IMR-90 (cell line): ENCODE measurements at regions not wholly inside any gene's neighbourhood (a gene's known extent, or its start where the extent isn't known, plus 50 kb on each side); places are given as distances from the start of the nearest gene placed in this dataset.

ENCODE experiments used
- ATAC-seq: fragments of 200-7000 bp; cut with Tn5 transposase; 2 replicates; pipeline ENCODE4 v1.9.1; 2020; ENCODE audit warnings: low read depth, mild to moderate bottlenecking, moderate library complexity
- BruUV-seq: library from RNA; stranded (reverse); fragments of 400-500 nt; replicated peaks from 2 replicates; lab custom pipeline; 2021; lab: Mats Ljungman, UMichigan
- CTCF ChIA-PET: fragments of 300-600 bp; formaldehyde crosslinking; extraction: SDS; loops from one replicate; lab custom pipeline; 2021; ENCODE audit warnings: antibody characterized with exemption; lab: Yijun Ruan, JAX
- POLR2A ChIA-PET: fragments of 300-600 bp; sonication (Branson Sonifier 250); formaldehyde crosslinking; loops from one replicate; lab custom pipeline; 2022; ENCODE audit warnings: antibody characterized with exemption; ENCODE audit not compliant: unreplicated experiment; lab: Charles Lee
- DNase-seq: peaks from one replicate; pipeline ENCODE4 v3.0.0; 2013
- H2AFZ ChIP-seq: replicated peaks from 2 replicates; pipeline ENCODE3; 2013; ENCODE audit warnings: low read length, mild to moderate bottlenecking; ENCODE audit not compliant: poor library complexity
- H2AK5ac ChIP-seq: 2 replicates; pipeline ENCODE4 v1.6.1; 2013; ENCODE audit warnings: low read depth, low read length, inconsistent platforms
- H2AK9ac ChIP-seq: replicated peaks from 2 replicates; pipeline ENCODE3; 2013; ENCODE audit warnings: mild to moderate bottlenecking, low read depth, low read length, moderate library complexity; ENCODE audit not compliant: poor library complexity
- H2BK120ac ChIP-seq: 2 replicates; pipeline ENCODE4 v1.6.1; 2013; ENCODE audit warnings: low read depth, low read length, inconsistent platforms
- H2BK15ac ChIP-seq: 3 replicates; pipeline ENCODE4 v1.6.1; 2013; ENCODE audit warnings: low read depth, low read length, inconsistent platforms
- H2BK20ac ChIP-seq: 2 replicates; pipeline ENCODE4 v1.6.1; 2013; ENCODE audit warnings: low read depth, mild to moderate bottlenecking, inconsistent platforms, low read length, moderate library complexity
- H2BK5ac ChIP-seq: 2 replicates; pipeline ENCODE4 v1.6.1; 2013; ENCODE audit warnings: mild to moderate bottlenecking, low read depth, low read length, inconsistent platforms; ENCODE audit not compliant: poor library complexity, severe bottlenecking
- H3K14ac ChIP-seq: replicated peaks from 2 replicates; pipeline ENCODE4 v1.6.1; 2013; ENCODE audit warnings: low read depth, low read length, inconsistent platforms
- H3K18ac ChIP-seq: 2 replicates; pipeline ENCODE4 v1.6.1; 2013; ENCODE audit warnings: low read depth, low read length, control low read depth
- H3K23ac ChIP-seq: 2 replicates; pipeline ENCODE4 v1.6.1; 2013; ENCODE audit warnings: low read depth, low read length, inconsistent platforms
- H3K27ac ChIP-seq: 2 replicates; pipeline ENCODE4 v1.5.1; 2013; ENCODE audit warnings: mild to moderate bottlenecking, control low read depth, low read length; ENCODE audit not compliant: insufficient read depth
- H3K27me3 ChIP-seq: 2 replicates; pipeline ENCODE4 v1.6.1; 2013; ENCODE audit warnings: low read length; ENCODE audit not compliant: control insufficient read depth, insufficient read depth
- H3K36me3 ChIP-seq: 2 replicates; pipeline ENCODE4 v1.6.1; 2013; ENCODE audit warnings: low read length, mixed read lengths; ENCODE audit not compliant: control insufficient read depth, insufficient read depth
- H3K4ac ChIP-seq: 2 replicates; pipeline ENCODE4 v1.6.1; 2013; ENCODE audit warnings: low read depth, low read length, inconsistent platforms
- H3K4me1 ChIP-seq: 2 replicates; pipeline ENCODE4 v1.6.1; 2013; ENCODE audit warnings: low read length, mixed read lengths; ENCODE audit not compliant: control insufficient read depth, insufficient read depth
- H3K4me2 ChIP-seq: 2 replicates; pipeline ENCODE4 v1.6.1; 2013; ENCODE audit warnings: low read depth, mild to moderate bottlenecking, control low read depth, low read length, moderate library complexity
- H3K4me3 ChIP-seq: 2 replicates; pipeline ENCODE4 v1.5.1; 2013; ENCODE audit warnings: low read depth, mild to moderate bottlenecking, control low read depth, low read length, moderate library complexity; ENCODE audit not compliant: insufficient read depth
- H3K56ac ChIP-seq: 2 replicates; pipeline ENCODE4 v1.6.1; 2013; ENCODE audit warnings: low read length, inconsistent platforms; ENCODE audit not compliant: insufficient read depth; ENCODE audit errors: extremely low read depth
- H3K79me1 ChIP-seq, 2 experiments: 2 replicates each; pipeline ENCODE4 v1.6.1; 2013; ENCODE audit warnings: low read length in 2 of 2, inconsistent platforms in 1 of 2, low read depth in 1 of 2
- H3K9ac ChIP-seq: 2 replicates; pipeline ENCODE4 v1.6.1; 2013; ENCODE audit warnings: low read depth, low read length, control low read depth
- H3K9me1 ChIP-seq: 2 replicates; pipeline ENCODE4 v1.6.1; 2013; ENCODE audit warnings: low read length, inconsistent platforms; ENCODE audit not compliant: insufficient read depth
- H3K9me3 ChIP-seq: 2 replicates; pipeline ENCODE4 v1.6.1; 2013; ENCODE audit warnings: low read length; ENCODE audit not compliant: control insufficient read depth, insufficient read depth
- H4K20me1 ChIP-seq: 2 replicates; pipeline ENCODE4 v1.6.1; 2013; ENCODE audit warnings: low read length, inconsistent platforms; ENCODE audit not compliant: insufficient read depth
- H4K5ac ChIP-seq: 2 replicates; pipeline ENCODE4 v1.6.1; 2013; ENCODE audit warnings: mild to moderate bottlenecking, low read depth, low read length, control low read depth
- H4K8ac ChIP-seq, 2 experiments: 2 replicates each; pipeline ENCODE4 v1.6.1; 2013; ENCODE audit warnings: low read depth in 2 of 2, low read length in 2 of 2, control low read depth in 1 of 2, inconsistent platforms in 1 of 2
- H4K91ac ChIP-seq: 2 replicates; pipeline ENCODE4 v1.6.1; 2013; ENCODE audit warnings: low read depth, low read length, inconsistent platforms; ENCODE audit not compliant: insufficient read depth
- BHLHE40 ChIP-seq: fragments of 150-350 bp; IDR thresholded peaks from 2 replicates; pipeline ENCODE4 v1.6.1; 2016; ENCODE audit warnings: mild to moderate bottlenecking, low read depth, low read length
- CEBPB ChIP-seq: IDR thresholded peaks from 2 replicates; pipeline ENCODE4 v1.6.1; 2012; ENCODE audit warnings: low read depth, low read length, improper control_type of control experiment
- CHD1 ChIP-seq: IDR thresholded peaks from 2 replicates; pipeline ENCODE4 v1.6.1; 2012; ENCODE audit warnings: low read depth, low read length, improper control_type of control experiment
- FOS ChIP-seq: fragments of 150-350 bp; IDR thresholded peaks from 2 replicates; pipeline ENCODE4 v1.6.1; 2016; ENCODE audit warnings: low read depth, low read length
- MAFK ChIP-seq: IDR thresholded peaks from 2 replicates; pipeline ENCODE4 v1.6.1; 2012; ENCODE audit warnings: low read depth, low read length, improper control_type of control experiment
- MAZ ChIP-seq: IDR thresholded peaks from 2 replicates; pipeline ENCODE4 v1.6.1; 2012; ENCODE audit warnings: low read depth, mild to moderate bottlenecking, low read length, improper control_type of control experiment, moderate library complexity, borderline replicate concordance
- MXI1 ChIP-seq: IDR thresholded peaks from 2 replicates; pipeline ENCODE4 v1.6.1; 2012; ENCODE audit warnings: low read depth, mild to moderate bottlenecking, low read length, moderate library complexity, borderline replicate concordance
- NFE2L2 ChIP-seq: fragments of 150-350 bp; IDR thresholded peaks from 2 replicates; pipeline ENCODE4 v1.6.1; 2016; ENCODE audit warnings: low read depth, mild to moderate bottlenecking, low read length
- POLR2A ChIP-seq: IDR thresholded peaks from 2 replicates; pipeline ENCODE4 v1.6.1; 2012; ENCODE audit warnings: mild to moderate bottlenecking, low read depth, low read length
- RAD21 ChIP-seq: IDR thresholded peaks from 2 replicates; pipeline ENCODE4 v1.6.1; 2012; ENCODE audit warnings: low read length, improper control_type of control experiment
- RCOR1 ChIP-seq: IDR thresholded peaks from 2 replicates; pipeline ENCODE4 v1.6.1; 2012; ENCODE audit warnings: mild to moderate bottlenecking, low read length, improper control_type of control experiment; ENCODE audit not compliant: insufficient replicate concordance
- RFX5 ChIP-seq: IDR thresholded peaks from 2 replicates; pipeline ENCODE4 v1.8.0; 2012; ENCODE audit warnings: low read depth, mild to moderate bottlenecking, low read length, moderate library complexity
- SMC3 ChIP-seq: fragments of 150-350 bp; IDR thresholded peaks from 2 replicates; pipeline ENCODE4 v1.6.1; 2016; ENCODE audit warnings: low read depth, mild to moderate bottlenecking, antibody characterized with exemption, low read length, moderate library complexity
- WGBS, 2 experiments: methylation state at CpG; one replicate each; pipeline versions ENCODE4 v1.1.5 to v1.1.7; 2013; ENCODE audit warnings: missing lambda C conversion rate in 2 of 2; ENCODE audit not compliant: insufficient read length in 1 of 2; ENCODE audit errors: extremely low coverage in 2 of 2; 5-methylcytosine and 5-hydroxymethylcytosine counted together
- dilution Hi-C: fragments of 300-500 bp; cut with HindIII; formaldehyde crosslinking; loops from one replicate; pipeline ENCODE4 v1.14.3; 2018; ENCODE audit warnings: low sequenced_read_pairs; ENCODE audit not compliant: unreplicated experiment
- in situ Hi-C: fragments of 300-500 bp; cut with MboI; formaldehyde crosslinking; loops from 3 replicates; pipeline ENCODE4 v1.14.3; 2019; ENCODE audit warnings: low sequenced_read_pairs, inconsistent platforms, mixed read lengths
- intact Hi-C: fragments of 100-400 bp; cut with micrococcal nuclease; formaldehyde crosslinking; loops from 2 replicates; pipeline ENCODE4 v1.10.0; 2022
- TF ChIP-seq, protein P1 (sequence below): conservative IDR thresholded peaks from 2 replicates; pipeline ENCODE4 v1.5.1; 2012; ENCODE audit warnings: mild to moderate bottlenecking, low read depth, low read length, improper control_type of control experiment
- TF ChIP-seq, protein P2 (sequence below): fragments of 150-350 bp; IDR thresholded peaks from 2 replicates; pipeline ENCODE4 v1.6.1; 2017; ENCODE audit warnings: mild to moderate bottlenecking, antibody characterized with exemption, low read length, low read depth
- TF ChIP-seq, protein P3 (sequence below): fragments of 150-350 bp; IDR thresholded peaks from 2 replicates; pipeline ENCODE4 v1.6.1; 2016; ENCODE audit warnings: low read depth, mild to moderate bottlenecking, low read length, moderate library complexity, borderline replicate concordance

DNA sequence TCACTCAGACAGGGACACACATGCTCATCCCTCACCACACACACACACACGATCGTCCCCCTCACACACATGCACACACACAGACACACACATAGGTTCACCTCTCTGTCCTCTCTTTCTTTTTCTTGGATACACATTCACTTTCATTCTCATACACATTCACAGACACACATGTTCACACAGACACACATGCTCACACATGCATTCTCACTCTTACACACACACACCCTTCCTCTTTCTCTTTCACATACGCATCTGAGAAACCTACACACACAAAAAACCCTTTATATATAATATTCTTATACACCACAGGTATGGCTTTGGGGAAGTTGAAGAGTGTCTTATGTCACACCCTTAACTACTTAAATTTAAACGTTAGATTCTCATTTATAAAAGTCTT is 248.6 kb upstream of the RUNX1 start:
- H2AFZ ChIP-seq = no peak overlapping the region
- DNase-seq (no peak), ATAC-seq (no peak)
- H3K4me1 ChIP-seq = no peaks in the 10 kb centered on the region
- no peak overlapping the region for H2BK20ac ChIP-seq
- no peaks in the 10 kb centered on the region for H3K36me3 ChIP-seq
- no peak overlapping the region for H2BK15ac ChIP-seq
- no peak overlapping the region for H2BK5ac ChIP-seq
- no peak overlapping the region for H3K9ac ChIP-seq
- in situ Hi-C loops = no loop called here
- no peaks in the 10 kb centered on the region for H3K27me3 ChIP-seq
- H3K23ac ChIP-seq = no peak overlapping the region
- H4K8ac ChIP-seq = no peak overlapping the region
- H4K5ac ChIP-seq = no peak overlapping the region
- no peak overlapping the region for H2BK120ac ChIP-seq
- H3K9me1 ChIP-seq = 0 out of 2 replicates have a peak, but pooled peaks cover 4% of the 10 kb centered on the region
- no peak overlapping the region for H3K14ac ChIP-seq
- no TSS peak for BruUV-seq
- H4K91ac ChIP-seq = no peak overlapping the region
- WGBS, 2 experiments = 100% methylated on average over 1 of the region's 4 CpGs
- no peaks in the 10 kb centered on the region for H3K79me1 ChIP-seq
- dilution Hi-C loops = no loop called here
- H2AK5ac ChIP-seq = peak overlapping the region; percentile 15
- no peak overlapping the region for H3K4me3 ChIP-seq
- H4K20me1 ChIP-seq = no peaks in the 10 kb centered on the region
- no peak for TF ChIP-seq FOS
- no peak for TF ChIP-seq RFX5
- TF ChIP-seq RAD21 = no peak
- no peak for TF ChIP-seq CEBPB
- TF ChIP-seq NFE2L2 = no peak
- TF ChIP-seq MAZ = no peak
- TF ChIP-seq, protein P1, sequence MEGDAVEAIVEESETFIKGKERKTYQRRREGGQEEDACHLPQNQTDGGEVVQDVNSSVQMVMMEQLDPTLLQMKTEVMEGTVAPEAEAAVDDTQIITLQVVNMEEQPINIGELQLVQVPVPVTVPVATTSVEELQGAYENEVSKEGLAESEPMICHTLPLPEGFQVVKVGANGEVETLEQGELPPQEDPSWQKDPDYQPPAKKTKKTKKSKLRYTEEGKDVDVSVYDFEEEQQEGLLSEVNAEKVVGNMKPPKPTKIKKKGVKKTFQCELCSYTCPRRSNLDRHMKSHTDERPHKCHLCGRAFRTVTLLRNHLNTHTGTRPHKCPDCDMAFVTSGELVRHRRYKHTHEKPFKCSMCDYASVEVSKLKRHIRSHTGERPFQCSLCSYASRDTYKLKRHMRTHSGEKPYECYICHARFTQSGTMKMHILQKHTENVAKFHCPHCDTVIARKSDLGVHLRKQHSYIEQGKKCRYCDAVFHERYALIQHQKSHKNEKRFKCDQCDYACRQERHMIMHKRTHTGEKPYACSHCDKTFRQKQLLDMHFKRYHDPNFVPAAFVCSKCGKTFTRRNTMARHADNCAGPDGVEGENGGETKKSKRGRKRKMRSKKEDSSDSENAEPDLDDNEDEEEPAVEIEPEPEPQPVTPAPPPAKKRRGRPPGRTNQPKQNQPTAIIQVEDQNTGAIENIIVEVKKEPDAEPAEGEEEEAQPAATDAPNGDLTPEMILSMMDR = no peak
- TF ChIP-seq, protein P2, sequence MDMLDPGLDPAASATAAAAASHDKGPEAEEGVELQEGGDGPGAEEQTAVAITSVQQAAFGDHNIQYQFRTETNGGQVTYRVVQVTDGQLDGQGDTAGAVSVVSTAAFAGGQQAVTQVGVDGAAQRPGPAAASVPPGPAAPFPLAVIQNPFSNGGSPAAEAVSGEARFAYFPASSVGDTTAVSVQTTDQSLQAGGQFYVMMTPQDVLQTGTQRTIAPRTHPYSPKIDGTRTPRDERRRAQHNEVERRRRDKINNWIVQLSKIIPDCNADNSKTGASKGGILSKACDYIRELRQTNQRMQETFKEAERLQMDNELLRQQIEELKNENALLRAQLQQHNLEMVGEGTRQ = no peak
- TF ChIP-seq, protein P3, sequence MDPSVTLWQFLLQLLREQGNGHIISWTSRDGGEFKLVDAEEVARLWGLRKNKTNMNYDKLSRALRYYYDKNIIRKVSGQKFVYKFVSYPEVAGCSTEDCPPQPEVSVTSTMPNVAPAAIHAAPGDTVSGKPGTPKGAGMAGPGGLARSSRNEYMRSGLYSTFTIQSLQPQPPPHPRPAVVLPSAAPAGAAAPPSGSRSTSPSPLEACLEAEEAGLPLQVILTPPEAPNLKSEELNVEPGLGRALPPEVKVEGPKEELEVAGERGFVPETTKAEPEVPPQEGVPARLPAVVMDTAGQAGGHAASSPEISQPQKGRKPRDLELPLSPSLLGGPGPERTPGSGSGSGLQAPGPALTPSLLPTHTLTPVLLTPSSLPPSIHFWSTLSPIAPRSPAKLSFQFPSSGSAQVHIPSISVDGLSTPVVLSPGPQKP = no peak
- TF ChIP-seq MXI1 = no peak
- no peak for TF ChIP-seq CHD1
- no peak for TF ChIP-seq POLR2A
- TF ChIP-seq SMC3 = no peak
- TF ChIP-seq RCOR1 = no peak
- no peak for TF ChIP-seq MAFK
- TF ChIP-seq BHLHE40 = no peak
- POLR2A ChIA-PET = no interaction called here
- intact Hi-C loops = no loop called here
- H2AK9ac ChIP-seq = no peak overlapping the region
- no peak overlapping the region for H3K27ac ChIP-seq
- CTCF ChIA-PET = no interaction called here
- no peaks in the 10 kb centered on the region for H3K9me3 ChIP-seq
- no peak overlapping the region for H3K4ac ChIP-seq
- no peak overlapping the region for H3K56ac ChIP-seq
- no peak overlapping the region for H3K4me2 ChIP-seq
- H3K18ac ChIP-seq = no peak overlapping the region
